ENCODE measurements at regions not wholly inside any gene's neighbourhood (a gene's known extent, or its start where the extent isn't known, plus 50 kb on each side); places are given as distances from the start of the nearest gene placed in this dataset.

DNA sequence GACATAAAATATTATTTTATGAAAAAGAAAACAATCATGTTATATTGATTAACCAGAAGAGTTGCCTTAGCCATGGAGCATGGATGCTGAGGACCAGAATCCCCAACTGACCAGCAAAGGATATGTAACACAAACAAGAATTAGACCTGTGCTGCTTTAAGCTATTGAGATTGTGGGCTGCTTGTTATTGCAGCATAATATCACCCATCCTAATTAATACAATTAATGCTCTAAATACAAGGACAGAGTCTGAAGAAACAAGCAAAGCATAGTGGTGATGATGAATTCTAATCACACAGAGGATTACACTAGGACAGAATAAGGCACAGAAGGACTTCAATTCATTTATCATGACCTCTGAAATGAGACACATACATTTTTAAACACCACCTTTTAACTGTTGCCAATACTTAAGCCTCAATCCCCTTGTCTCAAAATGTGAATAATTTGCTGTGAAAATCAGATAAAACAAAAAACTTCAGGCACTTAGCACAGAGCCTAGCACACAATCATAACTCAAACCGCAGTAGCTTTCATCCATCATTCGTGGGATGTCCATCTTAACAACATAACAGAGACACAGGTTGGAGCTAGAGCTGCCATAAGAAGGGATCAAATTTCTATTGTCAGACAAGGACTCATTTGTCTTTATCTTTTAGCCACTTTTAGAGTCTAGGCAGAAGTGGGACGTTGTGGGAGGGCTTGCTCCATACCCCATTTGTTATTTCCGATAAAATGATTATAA is 449.6 kb upstream of the DCN start:
- BruUV-seq (replicated peaks): no TSS peak
- H3K27ac ChIP-seq: no peak overlapping the region

DNA sequence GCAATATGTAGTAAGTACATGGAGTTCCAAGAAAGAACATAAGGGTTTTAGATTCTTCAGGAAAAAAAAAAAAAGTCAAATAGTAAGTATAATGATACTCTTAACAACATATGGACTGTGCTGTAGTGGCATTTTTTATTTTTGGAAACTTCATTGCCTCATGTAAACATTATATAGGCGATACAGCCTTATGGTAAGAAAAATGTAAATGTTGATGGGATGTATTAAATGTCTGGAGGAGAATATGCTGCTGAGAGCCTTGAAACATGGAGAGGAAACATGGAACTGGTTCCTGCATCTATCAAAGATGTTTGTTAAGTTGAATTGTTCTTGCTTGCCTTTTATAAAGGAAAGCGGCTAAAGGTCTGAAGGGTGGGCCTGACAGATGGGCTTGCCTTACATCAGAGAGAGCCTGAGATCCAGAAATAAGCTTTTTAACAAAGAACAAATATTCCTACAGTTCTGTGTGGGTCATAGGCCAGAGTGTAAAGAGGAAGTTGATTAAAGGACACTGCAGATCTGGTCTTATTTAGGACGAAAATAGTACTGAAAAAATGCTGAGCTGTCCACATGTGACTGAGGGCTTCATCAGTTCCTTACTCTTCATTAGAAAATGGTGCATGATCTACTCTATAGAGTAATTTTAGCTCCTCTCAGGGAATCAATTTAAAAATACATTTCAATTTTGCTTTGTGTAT is 448.1 kb upstream of the DCN start:
- CTCF ChIA-PET: no interaction called here
- no peak overlapping the region for H3K4me2 ChIP-seq
- H3K79me2 ChIP-seq (ENCODE audit: low read depth): no peaks in the 10 kb centered on the region
- intact Hi-C loops (cut with micrococcal nuclease; ENCODE audit: unreplicated experiment): no loop called here
- H3F3A ChIP-seq (ENCODE audit: insufficient read depth, low read depth): no peaks in the 10 kb centered on the region
- H4K20me1 ChIP-seq (ENCODE audit: insufficient read depth): no peaks in the 10 kb centered on the region
- BruUV-seq (replicated peaks): no TSS peak
- H2AFZ ChIP-seq: no peak overlapping the region
- peaks cover 4% of the 10 kb centered on the region; the same call in 1 of the 2 replicates for H3K9me3 ChIP-seq (ENCODE audit: insufficient read depth, low read depth)
- no peak overlapping the region for H3K4me3 ChIP-seq
- H3K27ac ChIP-seq: no peak overlapping the region
- H3K27me3 ChIP-seq (ENCODE audit: insufficient read depth, low read depth): no peaks in the 10 kb centered on the region
- POLR2A ChIA-PET (ENCODE audit: unreplicated experiment): interaction anchor here (0.5 kb wide), 1 partner anchor 28 kb away, joined by 17 read pairs; no protein-coding TSS in a partner anchor
- DNase-seq: no peak
- no peaks in the 10 kb centered on the region for H3K4me1 ChIP-seq (replicated peaks; ENCODE audit: insufficient read depth)
- no peaks in the 10 kb centered on the region for H3K36me3 ChIP-seq (ENCODE audit: low read depth)
- H3K9me2 ChIP-seq (ENCODE audit: insufficient read depth): no peaks in the 10 kb centered on the region
- no peak for TF ChIP-seq EZH2 (IDR thresholded peaks at IDR 0.05; ENCODE audit: low read depth)
- TF ChIP-seq, protein P1, sequence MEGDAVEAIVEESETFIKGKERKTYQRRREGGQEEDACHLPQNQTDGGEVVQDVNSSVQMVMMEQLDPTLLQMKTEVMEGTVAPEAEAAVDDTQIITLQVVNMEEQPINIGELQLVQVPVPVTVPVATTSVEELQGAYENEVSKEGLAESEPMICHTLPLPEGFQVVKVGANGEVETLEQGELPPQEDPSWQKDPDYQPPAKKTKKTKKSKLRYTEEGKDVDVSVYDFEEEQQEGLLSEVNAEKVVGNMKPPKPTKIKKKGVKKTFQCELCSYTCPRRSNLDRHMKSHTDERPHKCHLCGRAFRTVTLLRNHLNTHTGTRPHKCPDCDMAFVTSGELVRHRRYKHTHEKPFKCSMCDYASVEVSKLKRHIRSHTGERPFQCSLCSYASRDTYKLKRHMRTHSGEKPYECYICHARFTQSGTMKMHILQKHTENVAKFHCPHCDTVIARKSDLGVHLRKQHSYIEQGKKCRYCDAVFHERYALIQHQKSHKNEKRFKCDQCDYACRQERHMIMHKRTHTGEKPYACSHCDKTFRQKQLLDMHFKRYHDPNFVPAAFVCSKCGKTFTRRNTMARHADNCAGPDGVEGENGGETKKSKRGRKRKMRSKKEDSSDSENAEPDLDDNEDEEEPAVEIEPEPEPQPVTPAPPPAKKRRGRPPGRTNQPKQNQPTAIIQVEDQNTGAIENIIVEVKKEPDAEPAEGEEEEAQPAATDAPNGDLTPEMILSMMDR (conservative IDR thresholded peaks at IDR 0.05): no peak

More for the DNA sequence above, 449.6 kb upstream of the DCN start:
- Histone ChIP-seq H3K27me3 (ENCODE audit: insufficient read depth, low read depth) (no peaks in the 10 kb centered on the region), H3F3A (ENCODE audit: insufficient read depth, low read depth) (no peaks in the 10 kb centered on the region), H3K9me2 (ENCODE audit: insufficient read depth) (no peaks in the 10 kb centered on the region), H3K79me2 (ENCODE audit: low read depth) (no peaks in the 10 kb centered on the region), H3K4me3 (no peak overlapping the region), H3K9me3 (ENCODE audit: insufficient read depth, low read depth) (peaks cover 4% of the 10 kb centered on the region; the same call in 1 of the 2 replicates), H4K20me1 (ENCODE audit: insufficient read depth) (no peaks in the 10 kb centered on the region), H3K4me2 (no peak overlapping the region), H3K36me3 (ENCODE audit: low read depth) (no peaks in the 10 kb centered on the region), H2AFZ (no peak overlapping the region), H3K4me1 (replicated peaks; ENCODE audit: insufficient read depth) (no peaks in the 10 kb centered on the region)
- no peak for DNase-seq
- CTCF ChIA-PET: no interaction called here
- TF ChIP-seq, protein P1 (conservative IDR thresholded peaks at IDR 0.05): no peak
- no peak for TF ChIP-seq EZH2 (IDR thresholded peaks at IDR 0.05; ENCODE audit: low read depth)
- POLR2A ChIA-PET (ENCODE audit: unreplicated experiment): no interaction called here
- intact Hi-C loops (cut with micrococcal nuclease; ENCODE audit: unreplicated experiment): no loop called here

DNA sequence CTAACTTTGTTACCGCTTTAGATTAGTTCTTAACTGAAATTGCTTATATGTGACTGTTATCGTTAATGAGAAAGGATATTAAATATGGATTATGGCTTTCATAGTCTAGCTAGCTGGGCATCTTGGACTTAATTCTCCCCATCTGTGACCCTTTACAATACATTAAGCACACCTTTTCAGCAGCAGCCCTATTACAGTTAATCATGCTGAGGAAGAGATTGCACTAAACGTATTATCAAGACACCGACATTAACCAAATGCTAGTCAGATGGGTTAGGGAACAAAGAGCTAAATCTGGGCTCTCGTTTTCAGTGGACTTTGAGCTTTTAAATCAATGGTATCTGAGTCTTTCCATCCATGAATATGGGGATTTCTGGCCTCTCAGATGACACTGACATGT is 447.5 kb upstream of the DCN start:
- no peak overlapping the region for H3K4me2 ChIP-seq
- ChIA-PET CTCF (no interaction called here), POLR2A (ENCODE audit: unreplicated experiment) (no interaction called here)
- BruUV-seq (replicated peaks): no TSS peak
- H3K27me3 ChIP-seq (ENCODE audit: insufficient read depth, low read depth): no peaks in the 10 kb centered on the region
- H2AFZ ChIP-seq: no peak overlapping the region
- H4K20me1 ChIP-seq (ENCODE audit: insufficient read depth): no peaks in the 10 kb centered on the region
- no peak overlapping the region for H3K27ac ChIP-seq
- peaks cover 4% of the 10 kb centered on the region; the same call in 1 of the 2 replicates for H3K9me3 ChIP-seq (ENCODE audit: insufficient read depth, low read depth)
- H3K4me3 ChIP-seq: no peak overlapping the region
- H3F3A ChIP-seq (ENCODE audit: insufficient read depth, low read depth): no peaks in the 10 kb centered on the region
- DNase-seq: no peak
- intact Hi-C loops (cut with micrococcal nuclease; ENCODE audit: unreplicated experiment): no loop called here
- H3K36me3 ChIP-seq (ENCODE audit: low read depth): no peaks in the 10 kb centered on the region
- no peak for TF ChIP-seq EZH2 (IDR thresholded peaks at IDR 0.05; ENCODE audit: low read depth)
- TF ChIP-seq, protein P1 (conservative IDR thresholded peaks at IDR 0.05): no peak
- H3K79me2 ChIP-seq (ENCODE audit: low read depth): no peaks in the 10 kb centered on the region
- H3K9me2 ChIP-seq (ENCODE audit: insufficient read depth): no peaks in the 10 kb centered on the region
- H3K4me1 ChIP-seq (replicated peaks; ENCODE audit: insufficient read depth): no peaks in the 10 kb centered on the region

Measured in PC-9 (cell line).